GM13977 (cell line): ENCODE measurements at regions not wholly inside any gene's neighbourhood (a gene's known extent, or its start where the extent isn't known, plus 50 kb on each side); places are given as distances from the start of the nearest gene placed in this dataset.

Experiments used
- DNase-seq: peaks from one replicate; pipeline ENCODE4 v3.0.0; 2012; ENCODE audit warnings: low spot score
- CTCF ChIP-seq: IDR thresholded peaks from 2 replicates; pipeline ENCODE4 v1.5.1; 2012; ENCODE audit warnings: mild to moderate bottlenecking, control low read depth; ENCODE audit not compliant: insufficient read depth; ENCODE audit errors: extremely low read depth, missing control alignments
- in situ Hi-C: fragments of 300-500 bp; cut with MboI; formaldehyde crosslinking; loops from one replicate; pipeline ENCODE4 v1.12.0; 2022; ENCODE audit warnings: low sequenced_read_pairs, low pct_unique_long_range_greater_than_20kb, mixed read lengths, inconsistent platforms; ENCODE audit not compliant: unreplicated experiment

- no peak for TF ChIP-seq CTCF
- in situ Hi-C loops = no loop called here
- no peak for DNase-seq
Observed at GRCh38 chr20:59422872-59423544, 122.6 kb downstream of the EDN3 start.

GRCh38 chr20:59424976-59425375, 124.6 kb downstream of the EDN3 start:
- no peak for TF ChIP-seq CTCF
- in situ Hi-C loops = no loop called here
- DNase-seq = no peak

GRCh38 chr20:59425572-59425971, 125.2 kb downstream of the EDN3 start:
- no peak for TF ChIP-seq CTCF
- in situ Hi-C loops = no loop called here
- DNase-seq = no peak

- no peak for TF ChIP-seq CTCF
- DNase-seq = no peak
- in situ Hi-C loops = no loop called here
Observed at GRCh38 chr20:59428006-59428405, 127.6 kb downstream of the EDN3 start.

- in situ Hi-C loops = no loop called here
- no peak for TF ChIP-seq CTCF
- DNase-seq = no peak
Observed at GRCh38 chr20:59428441-59429205, 128.2 kb downstream of the EDN3 start.

- in situ Hi-C loops = no loop called here
- no peak for TF ChIP-seq CTCF
- no peak for DNase-seq
Observed at GRCh38 chr20:59429396-59429795, 129.0 kb downstream of the EDN3 start.
